ENCODE measurements at regions not wholly inside any gene's neighbourhood (a gene's known extent, or its start where the extent isn't known, plus 50 kb on each side); places are given as distances from the start of the nearest gene placed in this dataset.

- ATAC-seq: no peak
Measured at GRCh38 chr10:57817741-57818140, 450.0 kb downstream of the IPMK start.

GRCh38 chr10:57815949-57816348 is 451.7 kb downstream of the IPMK start:
- no peak for DNase-seq
- Mint-ChIP-seq H3K36me3 (ENCODE audit: low read depth) (no peaks in the 10 kb centered on the region), H3K27ac (no peak overlapping the region), H3K9me3 (peaks cover 2% of the 10 kb centered on the region), H3K4me3 (no peak overlapping the region), H3K4me1 (ENCODE audit: low read depth) (no peaks in the 10 kb centered on the region), H3K27me3 (no peaks in the 10 kb centered on the region)
- TF ChIP-seq CTCF (IDR thresholded peaks at IDR 0.05): no peak
- intact Hi-C loops (cut with micrococcal nuclease): no loop called here
- ChIA-PET POLR2A (no interaction called here), CTCF (no interaction called here)
- ATAC-seq: no peak

More at GRCh38 chr10:57817741-57818140, 450.0 kb downstream of the IPMK start:
- intact Hi-C loops (cut with micrococcal nuclease): no loop called here
- Mint-ChIP-seq H3K27ac (no peak overlapping the region), H3K4me3 (no peak overlapping the region), H3K27me3 (no peaks in the 10 kb centered on the region), H3K9me3 (no peaks in the 10 kb centered on the region), H3K4me1 (ENCODE audit: low read depth) (no peaks in the 10 kb centered on the region), H3K36me3 (ENCODE audit: low read depth) (no peaks in the 10 kb centered on the region)
- ChIA-PET CTCF (no interaction called here), POLR2A (no interaction called here)
- no peak for TF ChIP-seq CTCF (IDR thresholded peaks at IDR 0.05)
- DNase-seq: no peak

- Mint-ChIP-seq H3K9me3 (peaks cover 2% of the 10 kb centered on the region), H3K36me3 (ENCODE audit: low read depth) (no peaks in the 10 kb centered on the region), H3K27me3 (no peaks in the 10 kb centered on the region), H3K27ac (no peak overlapping the region), H3K4me3 (no peak overlapping the region), H3K4me1 (ENCODE audit: low read depth) (no peaks in the 10 kb centered on the region)
- no peak for TF ChIP-seq CTCF (IDR thresholded peaks at IDR 0.05)
- DNase-seq: no peak
- ATAC-seq: no peak
- intact Hi-C loops (cut with micrococcal nuclease): no loop called here
- POLR2A ChIA-PET: no interaction called here
- CTCF ChIA-PET: no interaction called here
Measured at GRCh38 chr10:57809961-57810360, 457.7 kb downstream of the IPMK start.

- DNase-seq (no peak), ATAC-seq (no peak)
- no peak for TF ChIP-seq CTCF (IDR thresholded peaks at IDR 0.05)
- POLR2A ChIA-PET: no interaction called here
- intact Hi-C loops (cut with micrococcal nuclease): no loop called here
- Mint-ChIP-seq H3K27ac (no peak overlapping the region), H3K4me1 (ENCODE audit: low read depth) (no peaks in the 10 kb centered on the region), H3K36me3 (ENCODE audit: low read depth) (no peaks in the 10 kb centered on the region), H3K9me3 (peaks cover 2% of the 10 kb centered on the region), H3K27me3 (no peaks in the 10 kb centered on the region), H3K4me3 (no peak overlapping the region)
- CTCF ChIA-PET: no interaction called here
Measured at GRCh38 chr10:57807906-57808305, 459.8 kb downstream of the IPMK start.

- no peak overlapping the region for H3K4me3 Mint-ChIP-seq
- H3K4me1 Mint-ChIP-seq (ENCODE audit: low read depth): no peaks in the 10 kb centered on the region
- intact Hi-C loops (cut with micrococcal nuclease): no loop called here
- no peak for ATAC-seq
- no peaks in the 10 kb centered on the region for H3K36me3 Mint-ChIP-seq (ENCODE audit: low read depth)
- POLR2A ChIA-PET: no interaction called here
- no peak for DNase-seq
- CTCF ChIA-PET: no interaction called here
- H3K27ac Mint-ChIP-seq: no peak overlapping the region
- no peak for TF ChIP-seq CTCF (IDR thresholded peaks at IDR 0.05)
- no peaks in the 10 kb centered on the region for H3K9me3 Mint-ChIP-seq
- H3K27me3 Mint-ChIP-seq: no peaks in the 10 kb centered on the region
Measured at GRCh38 chr10:57806675-57807074, 461.0 kb downstream of the IPMK start.

Data from activated CD8-positive, alpha-beta T cell treated with anti-CD3 and anti-CD28 coated beads for 36 hours (primary cell).